ENCODE measurements at regions not wholly inside any gene's neighbourhood (a gene's known extent, or its start where the extent isn't known, plus 50 kb on each side); places are given as distances from the start of the nearest gene placed in this dataset.
"Not testable (repeated sequence)": the region's sequence is repeated elsewhere in the genome, so short reads cannot be mapped to it uniquely, and the experiment has no call there.

GRCh38 chr21:17295997-17296396 lies 216.8 kb upstream of the CXADR start:
- no peak for DNase-seq (ENCODE audit: low spot score)

- not testable (repeated sequence) for DNase-seq (ENCODE audit: low spot score)
Measured at GRCh38 chr21:17299576-17299975, 213.3 kb upstream of the CXADR start.

- not testable (repeated sequence) for DNase-seq (ENCODE audit: low spot score)
Measured at GRCh38 chr21:17327715-17328114, 185.1 kb upstream of the CXADR start.

- DNase-seq (ENCODE audit: low spot score), result no peak
Measured at GRCh38 chr21:17334484-17334883, 178.4 kb upstream of the CXADR start.

- no peak for DNase-seq (ENCODE audit: low spot score)
Measured at GRCh38 chr21:17340081-17340480, 172.8 kb upstream of the CXADR start.

GRCh38 chr21:17343055-17343454 lies 169.8 kb upstream of the CXADR start:
- DNase-seq (ENCODE audit: low spot score), result no peak

- DNase-seq (ENCODE audit: low spot score), result no peak
Measured at GRCh38 chr21:17348357-17348756, 164.5 kb upstream of the CXADR start.

- no peak for DNase-seq (ENCODE audit: low spot score)
Measured at GRCh38 chr21:17348849-17349248, 164.0 kb upstream of the CXADR start.

GRCh38 chr21:17351766-17352165 lies 161.1 kb upstream of the CXADR start:
- no peak for DNase-seq (ENCODE audit: low spot score)

GRCh38 chr21:17352996-17353655 lies 159.7 kb upstream of the CXADR start:
- DNase-seq (ENCODE audit: low spot score), result no peak

GRCh38 chr21:17359781-17360180 lies 153.1 kb upstream of the CXADR start:
- no peak for DNase-seq (ENCODE audit: low spot score)

- no peak for DNase-seq (ENCODE audit: low spot score)
Measured at GRCh38 chr21:17368748-17369363, 144.0 kb upstream of the CXADR start.

- no peak for DNase-seq (ENCODE audit: low spot score)
Measured at GRCh38 chr21:17370263-17370662, 142.6 kb upstream of the CXADR start.

GRCh38 chr21:17370916-17371315 lies 141.9 kb upstream of the CXADR start:
- no peak for DNase-seq (ENCODE audit: low spot score)

- no peak for DNase-seq (ENCODE audit: low spot score)
Measured at GRCh38 chr21:17371450-17371849, 141.4 kb upstream of the CXADR start.

GRCh38 chr21:17372200-17372599 lies 140.6 kb upstream of the CXADR start:
- DNase-seq (ENCODE audit: low spot score), result no peak

- DNase-seq (ENCODE audit: low spot score), result no peak
Measured at GRCh38 chr21:17386498-17386897, 126.3 kb upstream of the CXADR start.

- peak; percentile 73 for DNase-seq (ENCODE audit: low spot score)
Measured at GRCh38 chr21:17387030-17387617, 125.7 kb upstream of the CXADR start.

GRCh38 chr21:17388226-17388625 lies 124.6 kb upstream of the CXADR start:
- DNase-seq (ENCODE audit: low spot score), result peak; percentile 84

- no peak for DNase-seq (ENCODE audit: low spot score)
Measured at GRCh38 chr21:17389311-17389710, 123.5 kb upstream of the CXADR start.

GRCh38 chr21:17390569-17390968 lies 122.3 kb upstream of the CXADR start:
- DNase-seq (ENCODE audit: low spot score), result no peak

GRCh38 chr21:17391811-17392340 lies 121.0 kb upstream of the CXADR start:
- DNase-seq (ENCODE audit: low spot score), result no peak

- no peak for DNase-seq (ENCODE audit: low spot score)
Measured at GRCh38 chr21:17393413-17393812, 119.4 kb upstream of the CXADR start.

All from Ammon's horn (tissue), 1 donor.